Stimulated activated CD4-positive, alpha-beta T cell treated with anti-CD3 and anti-CD28 coated beads, Interleukin-1b, Interleukin-23, amount 100 ng/mL, for 4 hours (primary cell): ENCODE measurements at regions not wholly inside any gene's neighbourhood (a gene's known extent, or its start where the extent isn't known, plus 50 kb on each side); places are given as distances from the start of the nearest gene placed in this dataset.
"Not testable (repeated sequence)": the region's sequence is repeated elsewhere in the genome, so short reads cannot be mapped to it uniquely, and the experiment has no call there.

ENCODE experiments used
- DNase-seq, 2 donors: peaks; one replicate each; pipeline ENCODE4 v3.0.0-alpha.2; 2020; ENCODE audit warnings: low read depth in 2 of 2

GRCh38 chr6:6940031-6941025, 167.4 kb upstream of the RREB1 start:
- DNase-seq = no peak

- DNase-seq = no peak
Measured at GRCh38 chr6:6941201-6941600, 166.6 kb upstream of the RREB1 start.

DNA sequence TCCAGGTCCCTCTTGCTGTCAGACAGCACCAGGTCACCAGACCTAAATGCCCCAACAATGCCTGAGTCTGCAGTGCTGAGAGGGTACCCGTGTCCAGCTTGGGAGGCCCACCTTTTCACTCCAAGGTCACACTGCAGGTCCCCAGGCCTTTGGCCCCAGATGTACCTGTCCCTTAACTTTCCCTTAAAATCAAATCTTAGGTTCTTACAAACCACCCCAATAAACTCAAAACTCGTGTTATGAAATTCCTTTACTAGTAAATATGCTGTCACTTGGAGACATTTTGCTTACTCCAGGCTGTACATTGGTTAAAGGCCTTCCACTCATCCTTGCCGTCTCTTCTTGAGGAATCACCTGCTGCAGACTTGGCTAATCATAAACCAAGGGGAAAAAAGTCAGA, 165.7 kb upstream of the RREB1 start:
- DNase-seq = no peak

GRCh38 chr6:6942831-6943230, 164.9 kb upstream of the RREB1 start:
- no peak for DNase-seq

DNA sequence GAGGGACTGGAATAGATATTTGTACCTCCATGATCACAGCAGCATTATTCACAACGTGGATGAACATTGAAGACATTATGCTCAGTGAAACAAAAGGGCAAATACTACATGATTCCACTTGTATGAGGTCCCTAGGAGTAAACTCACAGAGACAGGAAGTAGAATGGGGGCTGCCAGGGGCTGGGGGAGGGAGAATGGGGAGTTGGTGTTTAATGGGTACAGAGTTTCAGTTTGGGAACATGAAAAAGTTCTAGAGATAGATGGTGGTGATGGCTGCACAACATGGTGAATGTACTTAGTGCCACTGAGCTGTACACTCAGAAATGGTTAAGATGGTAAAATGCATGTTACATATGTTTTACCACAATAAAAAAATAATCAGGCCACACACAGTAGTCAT, 164.3 kb upstream of the RREB1 start:
- DNase-seq = no peak

- no peak for DNase-seq
Measured at GRCh38 chr6:6946206-6947155, 161.3 kb upstream of the RREB1 start.

GRCh38 chr6:6950373-6951145, 157.2 kb upstream of the RREB1 start:
- DNase-seq = no peak

DNA sequence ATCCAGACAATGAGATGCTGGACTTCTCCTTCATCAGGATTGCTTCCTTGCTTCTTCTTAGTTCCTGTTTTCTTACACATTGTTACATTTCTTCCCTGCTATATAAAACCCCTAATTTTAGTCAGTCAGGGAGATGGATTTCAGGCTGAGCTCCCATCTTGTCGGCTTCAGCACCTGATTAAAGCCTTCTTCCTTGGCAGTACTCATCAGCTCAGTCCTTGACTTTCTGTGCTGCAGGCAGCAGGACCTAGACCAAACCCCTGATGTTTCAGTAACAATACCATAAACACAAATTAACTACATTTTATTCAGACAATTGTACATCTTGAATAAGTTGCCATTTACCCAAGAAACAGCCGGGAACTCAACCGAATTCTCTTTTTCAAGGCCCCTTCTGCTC, 156.4 kb upstream of the RREB1 start:
- no peak for DNase-seq

- DNase-seq = no peak
Measured at GRCh38 chr6:6952484-6952883, 155.3 kb upstream of the RREB1 start.

DNA sequence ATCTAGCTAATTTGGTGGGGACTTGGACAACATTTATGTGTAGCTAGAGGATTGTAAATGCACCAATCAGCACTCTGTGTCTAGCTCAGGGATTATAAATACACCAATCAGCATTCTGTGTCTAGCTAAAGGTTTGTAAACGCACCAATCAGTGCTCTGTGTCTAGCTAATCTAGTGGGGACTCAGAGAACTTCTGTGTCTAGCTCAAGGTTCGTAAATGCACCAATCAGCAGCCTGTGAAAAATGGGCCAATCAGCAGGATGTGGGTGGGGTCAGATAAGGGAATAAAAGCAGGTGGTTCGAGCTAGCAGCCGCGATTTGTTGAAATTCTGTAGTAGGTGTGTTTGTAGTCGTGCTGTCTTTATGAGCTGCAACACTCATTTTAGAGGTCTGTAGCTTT, 154.8 kb upstream of the RREB1 start:
- DNase-seq = not testable (repeated sequence)

DNA sequence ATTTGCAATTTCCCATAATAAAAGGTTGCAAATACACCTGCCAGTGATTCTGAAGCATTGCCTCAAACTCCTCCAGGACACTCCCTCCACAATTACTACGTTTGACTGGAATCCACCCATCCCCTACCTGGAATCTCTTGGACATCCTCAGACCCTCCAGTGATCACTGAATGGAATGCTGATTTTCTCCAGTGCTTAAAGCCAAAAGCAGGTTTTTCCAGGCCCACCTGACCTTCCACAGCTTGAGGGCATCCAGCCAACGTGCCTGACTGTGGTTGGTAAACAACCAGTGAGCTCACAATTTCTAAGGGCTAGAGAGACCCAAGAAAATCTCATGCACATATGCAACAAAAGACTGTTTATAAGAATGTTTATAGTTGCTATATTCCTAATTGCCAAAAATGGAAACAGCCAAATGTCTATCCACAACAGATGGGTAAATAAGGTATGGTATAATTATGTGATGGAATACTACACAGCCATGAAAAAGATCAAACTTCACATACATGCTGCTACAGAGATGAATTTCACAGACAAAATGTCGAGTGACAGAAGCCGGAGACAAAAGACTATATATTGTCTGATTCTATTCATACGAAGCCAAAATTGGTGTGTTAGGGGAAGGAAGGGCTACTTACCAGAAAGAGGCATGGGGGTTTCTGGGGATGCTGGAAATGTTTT, 147.1 kb upstream of the RREB1 start:
- DNase-seq = no peak

GRCh38 chr6:6962086-6962485, 145.7 kb upstream of the RREB1 start:
- DNase-seq = no peak

- no peak for DNase-seq
Measured at GRCh38 chr6:6962699-6963098, 145.1 kb upstream of the RREB1 start.

- not testable (repeated sequence) for DNase-seq
Measured at GRCh38 chr6:6963390-6963789, 144.4 kb upstream of the RREB1 start.

DNA sequence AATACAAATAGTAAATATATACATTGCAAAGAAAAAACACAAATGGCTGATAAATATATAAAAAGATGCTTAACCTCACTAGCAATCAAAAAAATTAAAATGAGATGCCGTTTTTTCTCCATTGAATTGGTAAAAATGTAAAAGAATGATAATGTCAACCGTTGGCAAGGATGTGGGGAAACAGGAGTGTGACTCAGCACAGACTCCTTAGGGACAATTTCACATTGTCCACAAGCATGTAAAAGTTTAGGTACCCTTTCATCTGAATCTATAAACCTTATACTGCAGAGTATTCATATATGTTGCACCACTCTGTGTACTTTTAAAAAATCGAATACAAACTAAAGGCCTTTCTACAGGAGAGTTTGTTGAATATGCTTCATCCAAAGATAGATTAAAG, 143.1 kb upstream of the RREB1 start:
- DNase-seq = no peak

DNA sequence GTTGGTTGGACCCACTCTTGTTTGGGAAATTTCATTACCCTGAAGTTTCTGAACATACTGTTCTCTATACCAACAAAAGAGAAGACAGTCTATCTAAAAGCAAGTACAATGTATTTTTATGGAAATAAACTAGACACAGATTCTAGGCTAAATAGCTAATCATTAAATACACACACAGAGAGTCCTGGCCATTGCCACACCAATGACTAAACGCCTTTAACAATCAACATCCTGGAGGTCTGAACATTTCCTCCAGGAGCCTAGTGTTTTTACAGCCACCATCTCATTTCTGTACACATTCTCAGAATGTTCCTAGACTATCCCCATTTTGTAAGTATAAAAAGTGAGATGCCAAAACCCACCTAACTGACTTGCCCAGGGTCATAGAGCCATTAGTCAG, 141.6 kb upstream of the RREB1 start:
- DNase-seq = no peak

GRCh38 chr6:6966569-6966968, 141.2 kb upstream of the RREB1 start:
- DNase-seq = no peak

GRCh38 chr6:6968357-6968730, 139.4 kb upstream of the RREB1 start:
- DNase-seq = no peak

GRCh38 chr6:6968731-6969552, 138.8 kb upstream of the RREB1 start:
- no peak for DNase-seq

DNA sequence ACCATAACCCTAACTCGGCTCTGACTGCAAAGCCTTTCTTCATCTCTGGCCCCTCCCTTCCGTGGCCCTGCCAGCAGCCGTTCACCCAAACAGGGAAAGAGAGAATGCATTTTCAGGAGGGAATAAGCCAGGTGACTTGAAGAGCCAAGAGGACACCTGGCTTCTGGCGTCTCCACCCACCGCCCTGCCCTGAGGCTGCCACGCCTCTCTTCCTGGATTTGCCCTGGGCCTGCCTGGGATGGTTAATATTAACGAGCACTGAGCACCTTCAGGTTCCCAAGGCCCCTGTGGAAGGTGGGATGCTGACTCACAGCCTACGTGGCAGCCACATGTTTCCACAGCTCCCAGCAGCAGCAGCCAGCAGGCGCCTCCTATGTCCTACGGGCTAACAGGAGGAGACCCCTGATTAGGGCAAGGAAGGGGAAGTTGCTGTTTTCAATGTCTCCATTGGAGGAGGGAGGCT, 138.0 kb upstream of the RREB1 start:
- no peak for DNase-seq
